22Rv1 (cell line): ENCODE measurements at regions not wholly inside any gene's neighbourhood (a gene's known extent, or its start where the extent isn't known, plus 50 kb on each side); places are given as distances from the start of the nearest gene placed in this dataset.

Source experiments
- CTCF ChIP-seq: fragments of 450-650 bp; IDR thresholded peaks from 2 replicates; pipeline ENCODE4 v1.5.1; 2017; ENCODE audit warnings: mild to moderate bottlenecking
- ZFX ChIP-seq: fragments of 450-650 bp; IDR thresholded peaks from 2 replicates; pipeline ENCODE4 v1.6.1; 2017; ENCODE audit warnings: antibody characterized with exemption, borderline replicate concordance

- TF ChIP-seq CTCF (no peak), ZFX (no peak)
These were observed 404.3 kb upstream of the NPVF start for GRCh38 chr7:25632616-25633015.
